HG03521 (cell line): ENCODE measurements at regions not wholly inside any gene's neighbourhood (a gene's known extent, or its start where the extent isn't known, plus 50 kb on each side); places are given as distances from the start of the nearest gene placed in this dataset.

Experiments used
- ATAC-seq: cut with Tn5 transposase; IDR thresholded peaks from one replicate; pipeline ENCODE4 v1.9.1; 2021; ENCODE audit warnings: mild to moderate bottlenecking, moderate library complexity; ENCODE audit not compliant: unreplicated experiment

DNA sequence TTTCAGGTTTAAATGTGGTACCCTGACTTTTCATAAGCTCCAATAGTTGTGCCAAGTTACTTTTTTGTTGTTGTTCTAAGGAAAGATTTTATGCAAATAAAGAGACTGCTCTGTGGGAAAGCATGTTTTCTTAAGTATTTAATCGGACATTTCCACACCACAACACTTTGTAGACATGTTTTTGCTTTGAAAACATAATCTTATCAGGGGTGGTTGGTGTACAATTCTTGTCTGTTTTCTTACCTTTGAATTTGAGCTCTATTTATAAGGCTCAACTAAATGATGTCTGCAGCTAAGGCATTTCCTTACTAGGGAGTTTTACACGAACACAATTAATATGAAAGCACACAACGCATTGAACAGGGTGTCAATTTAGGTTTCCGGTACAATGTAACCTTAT lies 81.5 kb upstream of the CDIN1 start:
- no peak for ATAC-seq

DNA sequence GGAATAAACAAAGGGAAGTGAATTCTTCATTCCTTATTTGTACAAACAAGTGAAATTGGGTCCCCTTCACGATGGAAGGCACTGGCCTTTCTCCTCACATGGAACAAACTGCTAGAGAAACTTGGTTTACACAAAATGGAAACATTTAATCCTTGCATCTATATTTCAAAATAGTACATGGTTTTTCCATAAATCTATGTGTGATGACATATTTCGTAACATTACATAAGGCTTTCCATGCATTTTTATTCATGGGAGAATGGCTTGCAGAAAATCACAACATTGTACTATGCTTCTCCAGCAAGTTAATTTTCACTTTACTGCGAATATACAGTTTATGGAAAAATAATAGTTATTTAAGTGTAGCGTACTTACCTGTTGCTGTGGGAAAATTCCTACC lies 81.0 kb upstream of the CDIN1 start:
- no peak for ATAC-seq

DNA sequence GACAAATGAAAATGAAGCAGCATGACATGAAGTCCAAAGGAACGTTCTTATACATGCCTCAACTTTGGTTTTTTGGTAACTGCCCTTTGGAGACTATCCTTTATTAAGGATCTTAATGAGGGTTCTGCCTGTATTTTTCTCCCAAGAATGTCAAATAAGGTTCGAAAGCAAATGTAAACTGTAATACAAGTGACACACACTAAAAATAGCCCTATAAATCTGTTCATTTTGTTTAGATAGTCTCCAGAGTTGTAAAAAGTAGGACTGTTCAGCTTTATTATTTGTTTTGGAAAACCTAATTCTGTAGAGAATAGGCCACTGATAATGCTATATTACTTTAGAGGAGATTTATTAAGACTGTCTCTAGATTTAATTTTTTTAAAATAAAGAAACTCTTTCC lies 80.5 kb upstream of the CDIN1 start:
- no peak for ATAC-seq

DNA sequence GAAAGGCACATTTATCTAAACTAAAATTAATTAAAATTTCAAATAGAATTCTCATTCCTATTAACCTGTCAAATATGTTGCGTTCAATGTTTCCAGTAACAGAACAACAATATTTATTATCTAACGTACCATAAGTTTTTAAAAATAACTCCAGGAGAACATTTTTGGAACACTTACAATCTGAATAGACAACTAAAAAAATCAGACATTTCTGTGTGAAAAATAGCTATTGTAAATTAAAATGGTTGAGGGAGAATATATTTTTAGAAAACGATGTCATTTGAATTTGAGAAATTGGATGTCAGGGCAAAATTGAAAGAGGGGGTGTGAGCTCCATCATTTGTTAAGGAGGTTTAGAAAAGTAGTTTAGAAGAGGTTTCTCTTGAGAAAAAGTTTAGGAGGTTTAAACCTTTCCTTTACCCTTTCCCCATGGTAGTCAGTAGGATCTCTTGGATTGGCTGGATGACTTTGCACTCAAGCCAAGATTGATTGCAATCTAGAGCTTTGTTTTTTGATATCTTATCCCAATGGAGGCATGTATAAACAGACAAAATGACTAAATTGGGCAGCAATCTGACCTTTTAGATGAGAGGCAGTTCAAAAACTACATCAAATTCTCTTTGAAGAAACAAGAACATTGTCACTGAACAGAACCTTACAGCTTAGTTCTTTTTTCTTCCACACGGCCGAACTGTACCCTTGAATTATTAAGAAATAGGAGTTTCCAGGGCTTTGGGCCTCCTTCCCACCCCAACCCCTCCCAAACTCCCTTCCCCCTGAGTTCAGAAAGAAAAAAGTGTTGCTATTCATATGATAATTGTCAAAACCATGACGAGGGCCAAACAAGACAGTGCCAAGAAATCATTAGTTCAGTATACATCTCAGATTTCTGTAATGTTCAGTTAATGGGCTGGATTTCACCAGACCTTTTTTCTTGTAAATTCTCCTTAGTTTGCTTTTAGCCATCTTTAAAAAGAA lies 79.7 kb upstream of the CDIN1 start:
- ATAC-seq, result no peak

DNA sequence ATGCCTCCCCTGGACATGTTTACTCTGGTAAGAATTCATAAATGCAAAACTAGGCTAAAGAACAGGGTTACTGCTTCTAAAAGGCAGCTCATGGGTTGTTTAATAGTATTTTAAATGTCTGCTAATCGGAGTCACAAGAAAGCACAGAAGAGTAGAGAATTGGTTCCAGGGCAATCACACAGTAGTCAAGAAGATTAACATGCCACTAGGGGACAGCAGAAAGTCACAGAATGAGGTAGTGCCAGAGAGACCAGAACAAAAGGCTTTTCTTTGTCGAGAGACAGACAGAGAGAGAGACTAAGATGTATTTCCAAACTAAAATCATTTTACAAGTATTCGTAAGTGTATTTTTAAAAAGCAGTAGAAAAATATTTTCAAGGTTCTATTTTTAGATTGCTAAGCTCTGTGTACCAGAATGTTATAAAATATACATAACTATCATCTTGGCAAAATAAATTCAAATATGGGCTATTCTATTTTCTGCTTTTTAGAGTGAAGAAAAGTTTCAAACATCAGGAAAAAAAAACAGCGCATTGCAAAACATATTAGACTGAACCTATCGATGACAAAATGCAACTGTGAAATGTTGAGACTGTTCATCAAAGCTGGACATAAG lies 78.3 kb upstream of the CDIN1 start:
- ATAC-seq, result no peak

DNA sequence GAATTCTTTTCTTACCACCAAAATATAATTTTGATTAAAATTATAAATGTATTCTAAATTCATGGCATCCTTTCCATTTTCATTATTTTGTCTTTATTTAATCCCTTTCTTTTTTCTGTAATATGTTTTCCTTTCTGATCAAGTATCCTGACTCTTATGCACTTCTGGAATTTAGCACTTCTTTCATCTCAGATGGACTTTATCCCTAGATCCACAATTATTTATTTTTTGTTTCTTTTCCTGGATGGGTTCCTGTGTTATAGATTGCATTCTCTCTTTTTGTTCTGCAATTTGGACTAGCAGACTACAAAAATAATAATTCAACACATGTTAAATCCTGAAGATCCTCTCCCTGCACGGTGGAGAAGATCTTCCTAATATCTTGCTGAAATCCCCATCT lies 76.9 kb upstream of the CDIN1 start:
- ATAC-seq, result no peak

DNA sequence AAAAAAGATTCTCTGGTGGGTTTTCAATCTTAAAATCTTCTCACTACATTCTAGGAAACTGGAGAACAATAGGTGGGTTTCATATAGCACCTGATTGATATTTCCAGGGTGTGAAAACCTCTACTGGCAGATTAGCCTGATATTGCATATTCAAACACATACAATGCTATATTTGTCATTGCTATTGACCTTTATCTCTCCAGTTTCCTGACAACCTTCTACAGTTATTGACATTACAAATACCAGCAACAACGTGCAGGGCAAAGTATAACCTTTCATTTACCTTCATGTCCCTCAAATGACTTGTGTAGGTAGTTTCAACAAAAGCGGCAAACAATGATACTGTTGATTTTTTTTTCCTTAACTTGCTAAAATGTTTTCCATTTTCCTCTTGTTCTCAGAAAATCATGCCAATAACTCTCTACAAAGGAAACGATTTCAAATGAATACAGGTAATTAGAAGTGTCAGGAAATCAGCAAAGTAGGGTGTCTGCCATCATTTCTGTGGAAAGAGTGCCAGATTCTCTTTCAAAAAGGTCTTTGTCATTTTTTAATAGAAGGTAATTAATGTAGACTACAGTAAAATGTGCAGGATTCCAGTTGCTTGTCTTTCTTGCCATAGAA lies 72.6 kb upstream of the CDIN1 start:
- ATAC-seq, result no peak

DNA sequence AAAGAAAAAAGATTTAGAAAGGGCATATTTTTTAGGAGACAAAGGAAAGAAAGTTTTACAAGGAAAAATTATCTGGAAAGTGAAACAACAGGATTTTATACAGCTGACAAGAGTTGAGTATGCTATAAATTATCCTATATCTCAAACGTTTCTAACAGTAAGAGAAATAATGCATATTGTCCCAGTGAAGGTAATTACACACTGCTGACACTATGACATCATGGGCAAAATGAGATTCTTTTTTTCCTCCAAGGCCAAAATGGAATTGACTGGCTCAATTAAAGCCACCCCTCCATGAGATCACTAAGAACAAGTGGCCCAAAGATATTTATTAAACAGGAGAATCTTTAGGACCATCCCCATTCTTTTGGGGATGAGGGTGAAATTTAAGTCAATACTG lies 72.0 kb upstream of the CDIN1 start:
- no peak for ATAC-seq

DNA sequence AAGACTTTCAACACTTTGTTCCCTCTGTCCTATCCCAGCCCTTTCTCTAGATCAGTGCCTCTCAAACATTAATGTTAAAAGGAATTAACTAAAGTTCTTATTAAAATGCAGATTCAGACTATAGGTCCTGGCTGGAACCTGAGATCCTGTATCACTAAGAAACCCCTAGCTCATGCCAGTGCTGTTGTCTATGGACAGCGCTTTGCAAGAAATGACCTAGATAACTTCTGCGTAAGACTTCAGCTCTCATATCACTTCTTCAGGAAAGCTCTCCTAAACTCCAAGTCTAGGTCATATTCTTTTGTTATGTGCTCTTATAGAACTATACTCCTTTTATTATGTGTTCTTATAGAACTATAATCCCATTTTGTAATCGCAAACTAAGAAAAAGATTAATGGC lies 67.8 kb upstream of the CDIN1 start:
- ATAC-seq, result no peak

DNA sequence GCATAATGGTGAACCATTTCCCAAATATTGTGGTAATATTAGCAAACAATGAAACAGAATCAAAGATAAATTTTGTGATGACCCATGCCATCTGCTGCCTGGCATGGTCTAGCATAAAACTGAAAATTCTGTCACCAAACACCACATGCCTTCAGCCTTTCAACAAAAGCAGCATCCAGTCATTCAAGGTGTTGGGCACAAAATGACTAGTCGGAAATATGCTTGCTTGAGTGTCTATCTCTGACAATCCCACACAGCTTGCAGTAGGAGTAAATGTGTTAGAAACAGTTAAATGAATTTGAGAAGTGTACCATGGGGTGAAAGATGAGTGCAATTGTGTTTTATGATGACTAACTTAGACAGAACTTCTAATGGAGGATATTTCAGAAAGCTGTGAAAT lies 61.7 kb upstream of the CDIN1 start:
- ATAC-seq, result no peak

DNA sequence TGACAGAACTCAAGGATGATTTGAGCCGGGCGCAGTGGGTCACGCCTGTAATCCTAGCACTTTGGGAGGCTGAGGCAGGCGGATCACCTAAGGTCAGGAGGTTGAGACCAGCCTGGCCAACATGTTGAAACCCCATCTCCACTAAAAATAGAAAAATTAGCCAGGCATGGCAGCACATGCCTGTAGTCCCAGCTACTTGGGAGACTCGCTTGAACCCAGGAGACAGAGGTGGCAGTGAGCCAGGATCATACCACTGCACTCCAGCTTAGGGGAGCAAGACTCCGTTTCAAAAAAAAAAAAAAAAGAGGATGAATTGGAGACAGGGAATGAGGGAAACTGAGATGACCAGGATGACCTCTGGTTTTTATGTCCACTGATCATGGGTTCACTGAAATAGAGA lies 60.4 kb upstream of the CDIN1 start:
- no peak for ATAC-seq

DNA sequence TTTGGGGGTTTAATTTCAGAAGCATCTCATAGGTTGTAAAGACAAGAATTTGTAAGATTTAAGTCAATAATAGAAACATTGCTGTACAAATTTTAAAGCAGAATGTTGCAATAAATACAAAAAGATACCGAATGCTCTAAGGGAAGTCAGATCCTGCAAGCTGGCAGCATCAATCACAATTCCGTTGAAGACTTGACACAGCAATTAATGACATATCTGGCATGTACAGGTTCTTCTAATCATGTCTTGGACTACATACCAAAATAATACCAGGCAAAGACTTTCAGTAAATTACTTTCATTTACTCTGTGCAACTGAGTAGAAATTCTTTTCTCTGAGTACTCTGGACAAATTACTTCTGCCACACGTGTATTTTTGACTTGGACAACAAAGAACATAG lies 54.0 kb upstream of the CDIN1 start:
- ATAC-seq, result no peak

DNA sequence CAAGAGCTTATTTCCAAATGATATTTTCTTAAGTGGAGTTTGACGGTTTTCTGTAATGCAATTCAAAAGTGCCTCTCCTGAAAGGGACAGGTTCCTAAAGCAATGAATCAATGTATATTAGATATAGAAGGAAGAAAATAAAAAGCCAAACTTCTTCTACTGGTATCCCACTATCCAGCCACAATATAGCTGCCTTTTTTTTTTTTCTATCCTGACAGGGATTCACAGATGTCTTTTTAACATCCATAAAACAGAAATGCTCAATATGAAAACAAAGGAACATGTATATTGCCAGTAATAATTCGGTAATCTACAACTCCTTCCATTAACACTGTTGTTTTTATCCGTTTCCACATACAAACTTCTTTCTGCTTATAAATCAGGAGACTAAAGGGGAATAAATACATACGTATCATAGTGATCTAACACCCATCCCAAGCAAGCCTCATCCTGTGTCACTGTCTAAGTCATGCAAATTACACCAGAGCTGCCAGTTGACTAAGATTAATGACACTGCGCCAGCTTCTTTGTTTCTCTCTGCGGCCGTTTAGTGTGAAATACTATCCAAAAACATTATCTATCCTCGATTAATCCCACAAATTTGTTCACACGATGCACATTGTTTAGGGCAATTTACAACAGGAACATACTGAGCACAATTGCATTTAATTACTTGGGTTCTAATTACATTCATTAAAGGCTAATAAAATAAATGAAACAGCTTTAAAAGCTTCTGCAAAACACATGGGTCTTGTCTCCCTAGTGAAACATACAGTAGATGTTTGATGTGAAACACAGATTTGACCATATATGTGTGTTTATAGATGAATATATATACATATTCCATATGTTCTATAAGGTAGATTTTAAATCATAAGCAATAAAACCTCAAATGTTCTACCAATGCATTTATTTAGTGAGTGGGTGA lies 51.9 kb upstream of the CDIN1 start:
- ATAC-seq, result no peak

DNA sequence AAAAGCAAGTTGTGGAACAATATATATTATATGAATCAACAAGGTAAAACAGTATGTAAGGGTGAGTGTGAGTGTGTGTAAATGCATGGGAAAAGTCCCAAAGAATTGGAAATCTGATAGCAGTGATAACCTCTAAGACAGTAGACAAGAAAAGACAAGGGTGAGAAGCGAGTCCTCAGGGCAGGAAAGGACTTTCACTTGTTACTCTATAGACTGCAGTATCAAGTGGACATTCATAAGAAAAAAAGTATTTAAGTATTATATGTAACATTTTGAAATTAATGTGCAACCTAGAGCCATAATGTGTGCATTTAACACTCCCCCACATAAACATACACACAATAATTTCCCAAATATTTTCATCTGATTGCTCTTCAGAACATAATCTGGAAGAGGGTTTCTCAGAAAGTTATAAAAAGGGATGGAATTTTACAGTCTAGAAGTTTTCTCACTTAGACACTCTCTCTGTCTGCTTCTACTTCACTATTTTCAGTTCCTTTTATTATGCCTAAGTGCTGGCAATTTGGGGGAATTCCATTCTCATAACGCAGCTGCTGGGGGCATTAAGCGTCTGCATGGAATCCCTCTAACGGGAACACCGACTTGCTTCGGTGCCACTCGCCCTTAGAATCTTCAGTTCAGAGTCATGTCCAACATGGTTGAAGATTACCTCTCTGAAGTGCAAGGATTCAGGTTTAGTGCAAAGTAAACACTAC lies 50.0 kb upstream of the CDIN1 start:
- ATAC-seq, result no peak
